OCI-LY1 (cell line): ENCODE measurements at regions not wholly inside any gene's neighbourhood (a gene's known extent, or its start where the extent isn't known, plus 50 kb on each side); places are given as distances from the start of the nearest gene placed in this dataset.

Source experiments
- EZH2 ChIP-seq: fragments of 200-600 bp; sonication (generic), shearing (Covaris generic); IDR thresholded peaks from 2 replicates; pipeline ENCODE4 v1.8.0; 2017; ENCODE audit warnings: borderline replicate concordance, mixed run types, mild to moderate bottlenecking, antibody characterized with exemption, low read length, moderate library complexity, mixed read lengths
- TF ChIP-seq, protein P1 (sequence below): fragments of 200-600 bp; sonication (generic), shearing (Covaris generic); IDR thresholded peaks from 2 replicates; pipeline ENCODE4 v1.5.1; 2017; ENCODE audit warnings: mild to moderate bottlenecking, antibody characterized with exemption, low read length, moderate library complexity, mixed read lengths

DNA sequence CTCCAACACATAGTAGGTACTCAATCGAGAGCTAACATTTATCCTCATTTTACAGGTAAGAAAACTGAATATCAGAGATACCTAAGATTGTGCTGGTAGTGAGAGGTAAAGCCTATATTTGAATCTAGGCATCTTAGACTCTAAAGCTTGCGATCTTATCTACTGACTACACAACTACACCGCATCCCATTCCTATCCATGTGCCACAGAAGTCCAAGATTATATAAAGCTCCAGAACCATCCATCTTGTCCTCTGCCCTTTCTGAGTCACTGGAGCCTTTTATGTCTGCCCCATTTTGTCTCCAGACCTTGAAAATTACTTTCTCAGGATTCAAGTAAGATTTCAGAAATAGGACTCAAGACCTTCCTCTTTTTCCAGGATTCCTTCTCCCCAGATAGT is 84.4 kb downstream of the OR5AK2 start:
- TF ChIP-seq, protein P1, sequence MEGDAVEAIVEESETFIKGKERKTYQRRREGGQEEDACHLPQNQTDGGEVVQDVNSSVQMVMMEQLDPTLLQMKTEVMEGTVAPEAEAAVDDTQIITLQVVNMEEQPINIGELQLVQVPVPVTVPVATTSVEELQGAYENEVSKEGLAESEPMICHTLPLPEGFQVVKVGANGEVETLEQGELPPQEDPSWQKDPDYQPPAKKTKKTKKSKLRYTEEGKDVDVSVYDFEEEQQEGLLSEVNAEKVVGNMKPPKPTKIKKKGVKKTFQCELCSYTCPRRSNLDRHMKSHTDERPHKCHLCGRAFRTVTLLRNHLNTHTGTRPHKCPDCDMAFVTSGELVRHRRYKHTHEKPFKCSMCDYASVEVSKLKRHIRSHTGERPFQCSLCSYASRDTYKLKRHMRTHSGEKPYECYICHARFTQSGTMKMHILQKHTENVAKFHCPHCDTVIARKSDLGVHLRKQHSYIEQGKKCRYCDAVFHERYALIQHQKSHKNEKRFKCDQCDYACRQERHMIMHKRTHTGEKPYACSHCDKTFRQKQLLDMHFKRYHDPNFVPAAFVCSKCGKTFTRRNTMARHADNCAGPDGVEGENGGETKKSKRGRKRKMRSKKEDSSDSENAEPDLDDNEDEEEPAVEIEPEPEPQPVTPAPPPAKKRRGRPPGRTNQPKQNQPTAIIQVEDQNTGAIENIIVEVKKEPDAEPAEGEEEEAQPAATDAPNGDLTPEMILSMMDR, result no peak
- no peak for TF ChIP-seq EZH2
